ENCODE measurements at regions not wholly inside any gene's neighbourhood (a gene's known extent, or its start where the extent isn't known, plus 50 kb on each side); places are given as distances from the start of the nearest gene placed in this dataset.

- ATAC-seq (ENCODE audit: insufficient number of reproducible peaks, low FRiP score, low read depth): no peak
Measured at GRCh38 chr21:24634749-24635148, 972.5 kb downstream of the MRPL39 start.

GRCh38 chr21:24628536-24628935, 978.7 kb downstream of the MRPL39 start:
- DNase-seq (ENCODE audit: low spot score): no peak
- Histone ChIP-seq H3K36me3 (no peaks in the 10 kb centered on the region), H3K9me3 (no peaks in the 10 kb centered on the region), H3K4me1 (ENCODE audit: control insufficient read depth in 1 of 2, low read depth in 2 of 2) (no peaks in the 10 kb centered on the region), H3K27ac (no peak overlapping the region), H3K4me3 (no peak overlapping the region), H3K27me3 (replicated peaks; ENCODE audit: insufficient read depth) (no peaks in the 10 kb centered on the region)
- no peak for ATAC-seq (ENCODE audit: insufficient number of reproducible peaks, low FRiP score, low read depth)
- TF ChIP-seq CTCF (IDR thresholded peaks at IDR 0.05): no peak

More at GRCh38 chr21:24634749-24635148, 972.5 kb downstream of the MRPL39 start:
- Histone ChIP-seq H3K4me3 (no peak overlapping the region), H3K9me3 (no peaks in the 10 kb centered on the region), H3K27me3 (replicated peaks; ENCODE audit: insufficient read depth) (no peaks in the 10 kb centered on the region), H3K27ac (no peak overlapping the region), H3K36me3 (no peaks in the 10 kb centered on the region), H3K4me1 (ENCODE audit: control insufficient read depth in 1 of 2, low read depth in 2 of 2) (no peaks in the 10 kb centered on the region)
- no peak for TF ChIP-seq CTCF (IDR thresholded peaks at IDR 0.05)
- no peak for DNase-seq (ENCODE audit: low spot score)

- ATAC-seq (ENCODE audit: insufficient number of reproducible peaks, low FRiP score, low read depth) (no peak), DNase-seq (ENCODE audit: low spot score) (no peak)
- TF ChIP-seq CTCF (IDR thresholded peaks at IDR 0.05): no peak
- H3K27ac ChIP-seq: no peak overlapping the region
- no peaks in the 10 kb centered on the region for H3K9me3 ChIP-seq
- H3K4me1 ChIP-seq (ENCODE audit: control insufficient read depth in 1 of 2, low read depth in 2 of 2): no peaks in the 10 kb centered on the region
- H3K4me3 ChIP-seq: no peak overlapping the region
- no peaks in the 10 kb centered on the region for H3K27me3 ChIP-seq (replicated peaks; ENCODE audit: insufficient read depth)
- no peaks in the 10 kb centered on the region for H3K36me3 ChIP-seq
Measured at GRCh38 chr21:24628046-24628445, 979.2 kb downstream of the MRPL39 start.

GRCh38 chr21:24617819-24618218, 989.5 kb downstream of the MRPL39 start:
- no peak for ATAC-seq (ENCODE audit: insufficient number of reproducible peaks, low FRiP score, low read depth)
- H3K9me3 ChIP-seq: no peaks in the 10 kb centered on the region

DNA sequence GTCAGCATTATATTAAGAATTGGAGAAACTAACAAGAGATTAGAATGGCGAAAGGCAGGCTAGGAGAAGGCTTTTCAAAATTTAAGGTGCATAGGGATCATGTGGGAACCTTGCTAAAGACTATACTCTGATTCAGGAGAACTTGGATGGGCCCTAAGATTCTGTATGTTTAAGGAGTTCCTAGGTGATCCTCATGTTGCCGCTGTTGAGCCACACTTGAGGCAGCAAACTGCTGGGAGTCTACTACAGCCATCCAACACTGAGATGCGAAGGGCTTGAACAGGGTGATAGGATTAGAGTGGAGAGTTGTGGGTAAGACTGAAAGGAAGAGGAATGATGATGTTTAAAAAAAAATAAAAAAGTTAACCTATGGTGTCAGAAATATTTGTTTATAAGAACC, 1013.2 kb downstream of the MRPL39 start:
- H3K9me3 ChIP-seq: no peaks in the 10 kb centered on the region
- DNase-seq (ENCODE audit: low spot score) (no peak), ATAC-seq (ENCODE audit: insufficient number of reproducible peaks, low FRiP score, low read depth) (no peak)
- H3K36me3 ChIP-seq: no peaks in the 10 kb centered on the region
- H3K27ac ChIP-seq: no peak overlapping the region
- no peak for TF ChIP-seq CTCF (IDR thresholded peaks at IDR 0.05)
- no peaks in the 10 kb centered on the region for H3K27me3 ChIP-seq (replicated peaks; ENCODE audit: insufficient read depth)
- no peaks in the 10 kb centered on the region for H3K4me1 ChIP-seq (ENCODE audit: control insufficient read depth in 1 of 2, low read depth in 2 of 2)
- no peak overlapping the region for H3K4me3 ChIP-seq

More at GRCh38 chr21:24617819-24618218, 989.5 kb downstream of the MRPL39 start:
- H3K27ac ChIP-seq: no peak overlapping the region
- H3K36me3 ChIP-seq: no peaks in the 10 kb centered on the region
- H3K4me1 ChIP-seq (ENCODE audit: control insufficient read depth in 1 of 2, low read depth in 2 of 2): no peaks in the 10 kb centered on the region
- H3K27me3 ChIP-seq (replicated peaks; ENCODE audit: insufficient read depth): no peaks in the 10 kb centered on the region
- TF ChIP-seq CTCF (IDR thresholded peaks at IDR 0.05): no peak
- H3K4me3 ChIP-seq: no peak overlapping the region
- no peak for DNase-seq (ENCODE audit: low spot score)
